Retinal pigment epithelial cell (primary cell): ENCODE measurements at regions not wholly inside any gene's neighbourhood (a gene's known extent, or its start where the extent isn't known, plus 50 kb on each side); places are given as distances from the start of the nearest gene placed in this dataset.

Experiments used
- DNase-seq: peaks from one replicate; pipeline ENCODE4 v3.0.0-alpha.2; 2010; ENCODE audit warnings: low read depth
- H3K4me3 ChIP-seq: 2 replicates; pipeline ENCODE4 v1.5.1; 2011; ENCODE audit warnings: mild to moderate bottlenecking, low read length, control low read depth, moderate library complexity
- CTCF ChIP-seq: conservative IDR thresholded peaks from 2 replicates; pipeline ENCODE4 v1.5.1; 2011; ENCODE audit warnings: low read depth, low read length, control low read depth, inconsistent platforms

GRCh38 chr6:37580176-37580955, 80.7 kb upstream of the CCDC167 start:
- no peak overlapping the region for H3K4me3 ChIP-seq
- no peak for TF ChIP-seq CTCF
- DNase-seq = no peak

GRCh38 chr6:37579444-37580067, 79.9 kb upstream of the CCDC167 start:
- DNase-seq = no peak
- H3K4me3 ChIP-seq = no peak overlapping the region
- TF ChIP-seq CTCF = no peak

GRCh38 chr6:37578104-37578503, 78.4 kb upstream of the CCDC167 start:
- no peak for TF ChIP-seq CTCF
- no peak for DNase-seq
- H3K4me3 ChIP-seq = no peak overlapping the region

GRCh38 chr6:37576336-37576737, 76.6 kb upstream of the CCDC167 start:
- no peak for DNase-seq
- no peak for TF ChIP-seq CTCF
- no peak overlapping the region for H3K4me3 ChIP-seq

GRCh38 chr6:37575221-37575620, 75.5 kb upstream of the CCDC167 start:
- TF ChIP-seq CTCF = no peak
- H3K4me3 ChIP-seq = no peak overlapping the region
- DNase-seq = no peak

- DNase-seq = no peak
- H3K4me3 ChIP-seq = no peak overlapping the region
- TF ChIP-seq CTCF = no peak
Measured at GRCh38 chr6:37572334-37572733, 72.6 kb upstream of the CCDC167 start.

- no peak for DNase-seq
- no peak for TF ChIP-seq CTCF
- H3K4me3 ChIP-seq = no peak overlapping the region
Measured at GRCh38 chr6:37570482-37571133, 70.9 kb upstream of the CCDC167 start.
